Cardiac muscle cell (in vitro differentiated cells and primary cell): ENCODE measurements at regions not wholly inside any gene's neighbourhood (a gene's known extent, or its start where the extent isn't known, plus 50 kb on each side); places are given as distances from the start of the nearest gene placed in this dataset.

Experiments
- DNase-seq, 2 donors: peaks; one replicate each; pipeline versions ENCODE4 v3.0.0 to v3.0.0-alpha.2; 2010 to 2017; ENCODE audit warnings: low read depth in 1 of 2, low spot score in 1 of 2
- H3K27ac ChIP-seq: fragments of 200-600 bp; sonication (generic); 2 replicates; pipeline ENCODE4 v1.5.1; 2016
- H3K27me3 ChIP-seq: fragments of 200-600 bp; sonication (generic); 2 replicates; pipeline ENCODE4 v1.6.0; 2016; ENCODE audit warnings: control low read depth
- H3K36me3 ChIP-seq: fragments of 200-600 bp; sonication (generic); 2 replicates; pipeline ENCODE4 v1.5.1; 2016; ENCODE audit warnings: control low read depth
- H3K4me1 ChIP-seq: fragments of 200-600 bp; sonication (generic); 2 replicates; pipeline ENCODE4 v1.8.1; 2017; ENCODE audit warnings: low read depth, mild to moderate bottlenecking, mixed run types
- H3K4me3 ChIP-seq: fragments of 200-600 bp; sonication (generic); 2 replicates; pipeline ENCODE4 v1.5.1; 2016; ENCODE audit warnings: mild to moderate bottlenecking
- H3K9me3 ChIP-seq: fragments of 200-600 bp; sonication (generic); 2 replicates; pipeline ENCODE4 v1.5.1; 2017; ENCODE audit warnings: low read depth, mild to moderate bottlenecking, control low read depth
- TF ChIP-seq, protein P1 (sequence below): IDR thresholded peaks from 2 replicates; pipeline ENCODE4 v1.5.1; 2012; ENCODE audit warnings: low read depth, mild to moderate bottlenecking, low read length

DNA sequence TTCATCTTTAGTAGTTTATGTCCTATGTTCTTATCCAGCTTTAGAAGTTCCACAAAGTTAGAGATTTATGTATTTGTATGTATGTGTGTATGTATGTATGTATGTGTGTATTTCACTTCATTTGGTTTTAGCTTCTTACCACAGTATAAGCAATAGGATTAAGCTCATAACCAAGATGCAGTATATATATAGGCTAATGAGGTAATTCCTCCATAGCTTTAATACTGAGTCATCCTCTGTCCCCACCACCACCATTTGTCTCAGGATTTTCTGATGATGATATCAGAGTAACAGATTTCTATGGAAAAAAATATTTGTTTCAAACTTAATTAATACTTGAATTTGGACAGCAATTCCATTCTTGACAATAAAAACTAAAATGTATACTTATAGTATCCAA, 159.2 kb downstream of the SOX11 start:
- Histone ChIP-seq H3K27me3 (no peaks in the 10 kb centered on the region), H3K36me3 (no peaks in the 10 kb centered on the region), H3K4me3 (no peak overlapping the region), H3K9me3 (no peaks in the 10 kb centered on the region), H3K4me1 (no peaks in the 10 kb centered on the region), H3K27ac (no peak overlapping the region)
- DNase-seq, result no peak
- TF ChIP-seq, protein P1, sequence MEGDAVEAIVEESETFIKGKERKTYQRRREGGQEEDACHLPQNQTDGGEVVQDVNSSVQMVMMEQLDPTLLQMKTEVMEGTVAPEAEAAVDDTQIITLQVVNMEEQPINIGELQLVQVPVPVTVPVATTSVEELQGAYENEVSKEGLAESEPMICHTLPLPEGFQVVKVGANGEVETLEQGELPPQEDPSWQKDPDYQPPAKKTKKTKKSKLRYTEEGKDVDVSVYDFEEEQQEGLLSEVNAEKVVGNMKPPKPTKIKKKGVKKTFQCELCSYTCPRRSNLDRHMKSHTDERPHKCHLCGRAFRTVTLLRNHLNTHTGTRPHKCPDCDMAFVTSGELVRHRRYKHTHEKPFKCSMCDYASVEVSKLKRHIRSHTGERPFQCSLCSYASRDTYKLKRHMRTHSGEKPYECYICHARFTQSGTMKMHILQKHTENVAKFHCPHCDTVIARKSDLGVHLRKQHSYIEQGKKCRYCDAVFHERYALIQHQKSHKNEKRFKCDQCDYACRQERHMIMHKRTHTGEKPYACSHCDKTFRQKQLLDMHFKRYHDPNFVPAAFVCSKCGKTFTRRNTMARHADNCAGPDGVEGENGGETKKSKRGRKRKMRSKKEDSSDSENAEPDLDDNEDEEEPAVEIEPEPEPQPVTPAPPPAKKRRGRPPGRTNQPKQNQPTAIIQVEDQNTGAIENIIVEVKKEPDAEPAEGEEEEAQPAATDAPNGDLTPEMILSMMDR, result no peak

DNA sequence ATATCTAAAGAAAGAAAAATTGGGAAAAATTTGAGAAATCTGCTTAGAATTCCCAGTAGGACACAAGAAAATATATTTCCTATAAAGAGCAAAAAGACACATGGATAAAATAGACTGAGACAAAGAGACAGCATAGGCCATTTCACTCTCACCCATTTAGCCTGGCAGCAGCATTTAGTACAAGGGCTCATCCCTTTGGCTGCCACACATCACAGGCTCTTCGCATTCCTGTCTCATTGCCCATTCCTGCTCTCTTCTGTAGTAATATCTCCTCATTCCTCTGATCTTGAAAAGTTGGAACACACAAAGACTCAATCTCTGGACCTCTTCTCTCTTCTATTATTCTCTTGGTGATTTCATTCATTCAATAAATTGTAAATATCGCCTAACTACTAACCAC, 162.6 kb downstream of the SOX11 start:
- TF ChIP-seq, protein P1, result no peak
- H3K4me1 ChIP-seq, result no peaks in the 10 kb centered on the region
- H3K27ac ChIP-seq, result no peak overlapping the region
- no peaks in the 10 kb centered on the region for H3K27me3 ChIP-seq
- H3K9me3 ChIP-seq, result no peaks in the 10 kb centered on the region
- no peaks in the 10 kb centered on the region for H3K36me3 ChIP-seq
- no peak for DNase-seq
- H3K4me3 ChIP-seq, result no peak overlapping the region

DNA sequence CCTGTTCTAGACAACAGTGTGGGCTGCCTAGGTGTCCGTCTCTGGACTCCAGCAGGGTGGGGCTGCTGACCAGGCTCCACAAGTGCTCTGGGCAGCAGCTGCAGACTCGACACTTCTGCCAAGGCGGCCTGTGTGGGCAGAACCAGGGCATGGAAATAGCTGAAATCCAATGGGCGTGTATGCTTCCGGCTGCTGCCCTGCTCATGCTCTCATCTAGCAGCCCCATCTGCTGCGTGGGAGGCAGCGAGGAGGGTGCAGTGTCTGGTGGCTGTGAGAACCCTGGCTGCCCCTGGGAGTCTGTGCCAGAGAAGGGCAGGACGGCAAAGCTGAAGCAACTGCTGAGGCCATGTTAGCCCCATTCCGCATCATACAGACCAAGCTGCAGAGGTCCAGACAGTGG, 174.9 kb downstream of the SOX11 start:
- no peak for DNase-seq
- H3K4me1 ChIP-seq, result no peaks in the 10 kb centered on the region
- no peak overlapping the region for H3K27ac ChIP-seq
- TF ChIP-seq, protein P1, result no peak
- no peaks in the 10 kb centered on the region for H3K9me3 ChIP-seq
- H3K36me3 ChIP-seq, result no peaks in the 10 kb centered on the region
- H3K27me3 ChIP-seq, result no peaks in the 10 kb centered on the region
- H3K4me3 ChIP-seq, result no peak overlapping the region

DNA sequence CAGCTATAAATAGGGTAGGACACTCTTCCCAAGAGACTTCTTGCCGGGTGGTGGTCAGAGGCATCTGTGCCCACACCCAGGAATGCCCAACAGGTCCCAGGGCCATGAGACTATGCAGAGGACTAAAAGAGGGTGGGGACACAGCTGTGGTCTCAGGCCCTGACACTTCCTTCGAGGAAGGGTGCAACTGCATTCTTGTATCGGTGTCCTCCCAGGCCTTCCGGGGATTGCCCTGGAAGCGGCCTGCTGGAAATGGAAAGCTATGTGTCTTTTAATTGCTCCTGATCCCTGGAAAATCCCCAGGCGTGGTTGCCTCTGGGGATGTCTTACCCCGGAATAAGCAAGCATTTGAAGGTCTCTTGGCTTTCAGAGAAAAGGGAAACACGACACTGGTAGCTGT, 176.7 kb downstream of the SOX11 start:
- no peaks in the 10 kb centered on the region for H3K36me3 ChIP-seq
- no peaks in the 10 kb centered on the region for H3K9me3 ChIP-seq
- no peaks in the 10 kb centered on the region for H3K4me1 ChIP-seq
- DNase-seq, result no peak
- TF ChIP-seq, protein P1, result no peak
- no peaks in the 10 kb centered on the region for H3K27me3 ChIP-seq
- H3K4me3 ChIP-seq, result no peak overlapping the region
- H3K27ac ChIP-seq, result no peak overlapping the region

DNA sequence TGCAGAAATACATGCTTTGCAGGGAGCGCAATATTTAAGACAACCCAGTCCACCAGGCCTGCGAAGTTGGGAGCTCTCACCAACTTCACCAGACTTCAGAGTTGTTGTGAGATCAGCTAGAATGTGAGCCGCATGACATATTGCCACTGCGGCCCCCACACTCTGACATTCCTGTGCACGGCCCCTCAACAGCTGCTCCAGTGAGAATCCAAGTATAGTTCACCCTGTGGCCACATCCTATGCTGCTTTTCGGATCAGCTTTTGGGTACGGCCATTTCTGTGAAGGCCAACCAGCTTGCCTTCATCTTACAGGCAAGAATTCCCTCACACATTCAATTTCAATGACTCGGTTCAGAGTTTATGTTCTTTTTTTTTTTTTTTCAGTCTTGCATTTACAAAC, 177.8 kb downstream of the SOX11 start:
- Histone ChIP-seq H3K4me1 (no peaks in the 10 kb centered on the region), H3K4me3 (no peak overlapping the region), H3K36me3 (no peaks in the 10 kb centered on the region), H3K27me3 (no peaks in the 10 kb centered on the region), H3K9me3 (no peaks in the 10 kb centered on the region), H3K27ac (no peak overlapping the region)
- DNase-seq, result no peak
- TF ChIP-seq, protein P1, result no peak

DNA sequence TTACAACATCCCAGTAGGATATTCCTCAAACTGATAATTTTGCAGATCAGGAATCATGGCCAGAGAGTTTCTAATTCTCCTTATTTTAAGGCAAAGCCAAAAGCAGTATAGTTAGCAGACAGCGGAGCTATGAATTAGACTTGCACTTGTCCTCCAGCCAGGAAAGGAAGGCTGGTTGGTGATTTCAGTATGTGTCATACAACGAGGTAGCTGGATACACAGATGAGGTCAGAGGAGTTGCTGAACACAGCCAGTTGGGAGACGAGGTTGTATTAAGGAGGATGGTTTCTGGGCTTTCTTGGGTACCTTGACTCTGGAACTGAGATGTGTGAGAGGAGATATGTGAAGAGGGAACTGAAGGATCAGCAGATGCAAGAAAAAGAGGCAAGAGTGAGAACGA, 185.2 kb downstream of the SOX11 start:
- H3K36me3 ChIP-seq, result no peaks in the 10 kb centered on the region
- H3K9me3 ChIP-seq, result no peaks in the 10 kb centered on the region
- no peak overlapping the region for H3K4me3 ChIP-seq
- TF ChIP-seq, protein P1, result no peak
- H3K27ac ChIP-seq, result no peak overlapping the region
- no peaks in the 10 kb centered on the region for H3K4me1 ChIP-seq
- no peak for DNase-seq
- no peaks in the 10 kb centered on the region for H3K27me3 ChIP-seq
